Hematopoietic multipotent progenitor cell (in vitro differentiated cells): ENCODE measurements at regions not wholly inside any gene's neighbourhood (a gene's known extent, or its start where the extent isn't known, plus 50 kb on each side); places are given as distances from the start of the nearest gene placed in this dataset.
A peak's percentile ranks its signal among the peaks of the same experiment; 100 is the strongest.

ENCODE experiments used
- DNase-seq, 3 donors: peaks; one replicate each; pipeline ENCODE4 v3.0.0-alpha.2; 2011 to 2015; ENCODE audit warnings: low read depth in 2 of 3, low spot score in 2 of 3

GRCh38 chr10:116792817-116793216 is 50.5 kb upstream of the HSPA12A start:
- DNase-seq = no peak

GRCh38 chr10:116796469-116796868 is 52.8 kb upstream of the ENO4 start:
- DNase-seq = no peak

- peak; percentile 35 to 85 (median 73) for DNase-seq
Observed at GRCh38 chr10:116796910-116797513, 52.3 kb upstream of the ENO4 start.

GRCh38 chr10:116798859-116799258 is 50.4 kb upstream of the ENO4 start:
- DNase-seq = no peak
